Uterus (tissue), 3 donors: ENCODE measurements at regions not wholly inside any gene's neighbourhood (a gene's known extent, or its start where the extent isn't known, plus 50 kb on each side); places are given as distances from the start of the nearest gene placed in this dataset.
"Not testable (repeated sequence)": the region's sequence is repeated elsewhere in the genome, so short reads cannot be mapped to it uniquely, and the experiment has no call there.

Experiments used
- DNase-seq, 2 donors: peaks; one replicate each; pipeline ENCODE4 v3.0.0-alpha.2; 2019 to 2020
- H3K27ac ChIP-seq, 2 donors: fragments of 200-600 bp; sonication (generic); 1 replicate in 1 of 2; 2 replicates in 1 of 2; pipeline ENCODE4 v1.5.1; 2016 to 2018
- H3K27me3 ChIP-seq, 2 donors: fragments of 200-600 bp; sonication (generic); one replicate each; pipeline ENCODE4 v1.5.1; 2018 to 2019; ENCODE audit warnings: control low read depth in 1 of 2
- H3K36me3 ChIP-seq, 2 donors: fragments of 200-600 bp; sonication (generic); one replicate each; pipeline ENCODE4 v1.5.1; 2019; ENCODE audit warnings: control low read depth in 1 of 2
- H3K4me1 ChIP-seq, 2 donors: fragments of 200-600 bp; sonication (generic); one replicate each; pipeline ENCODE4 v1.5.1; 2018 to 2019; ENCODE audit warnings: control low read depth in 1 of 2
- H3K4me3 ChIP-seq, 2 donors: fragments of 200-600 bp; sonication (generic); 1 replicate in 1 of 2; 2 replicates in 1 of 2; pipeline ENCODE4 v1.5.1; 2018 to 2019; ENCODE audit warnings: mild to moderate bottlenecking in 1 of 2
- H3K9me3 ChIP-seq, 2 donors: fragments of 200-600 bp; sonication (generic); one replicate each; pipeline ENCODE4 v1.5.1; 2019; ENCODE audit warnings: control low read depth in 1 of 2
- intact Hi-C: fragments of 100-400 bp; cut with DNase I; formaldehyde crosslinking; loops from one replicate; pipeline ENCODE4 v1.15.1; 2023; ENCODE audit warnings: low total_unique reads
- donor health status: DM: yes; HTN: yes; CAD: no.

- H3K36me3 ChIP-seq, H3K27ac ChIP-seq, intact Hi-C loops, H3K4me1 ChIP-seq, H3K27me3 ChIP-seq, H3K9me3 ChIP-seq, DNase-seq: not testable (repeated sequence)
- peak overlapping the region in 1 of 2 donors; percentile 31 for H3K4me3 ChIP-seq
Observed at GRCh38 chr15:30195355-30196008, 60.6 kb downstream of the GOLGA8T start.

- H3K36me3 ChIP-seq, intact Hi-C loops, H3K27me3 ChIP-seq, H3K27ac ChIP-seq, H3K9me3 ChIP-seq, H3K4me1 ChIP-seq: not testable (repeated sequence)
- peak in 1 of 2 donors; percentile 14 for DNase-seq
- H3K4me3 ChIP-seq = peak overlapping the region in 1 of 2 donors; percentile 31
Observed at GRCh38 chr15:30196009-30196375, 61.1 kb downstream of the GOLGA8T start.

GRCh38 chr15:30196769-30197168, 61.9 kb downstream of the GOLGA8T start:
- intact Hi-C loops, H3K4me3 ChIP-seq, H3K36me3 ChIP-seq, H3K27me3 ChIP-seq, H3K9me3 ChIP-seq, H3K27ac ChIP-seq, H3K4me1 ChIP-seq, DNase-seq: not testable (repeated sequence)

- intact Hi-C loops, H3K27ac ChIP-seq, H3K4me3 ChIP-seq, H3K9me3 ChIP-seq, DNase-seq, H3K36me3 ChIP-seq, H3K27me3 ChIP-seq, H3K4me1 ChIP-seq: not testable (repeated sequence)
Observed at GRCh38 chr15:30201517-30201916, 66.7 kb downstream of the GOLGA8T start.

GRCh38 chr15:30213733-30214132, 78.9 kb downstream of the GOLGA8T start:
- H3K4me3 ChIP-seq, H3K27me3 ChIP-seq, H3K4me1 ChIP-seq, H3K36me3 ChIP-seq, H3K9me3 ChIP-seq, DNase-seq, intact Hi-C loops, H3K27ac ChIP-seq: not testable (repeated sequence)

GRCh38 chr15:30221803-30222202, 87.0 kb downstream of the GOLGA8T start:
- H3K9me3 ChIP-seq, H3K27ac ChIP-seq, H3K36me3 ChIP-seq, H3K4me1 ChIP-seq, H3K4me3 ChIP-seq, intact Hi-C loops, DNase-seq, H3K27me3 ChIP-seq: not testable (repeated sequence)

GRCh38 chr15:30222798-30223591, 88.1 kb downstream of the GOLGA8T start:
- DNase-seq, H3K27me3 ChIP-seq, intact Hi-C loops, H3K9me3 ChIP-seq, H3K27ac ChIP-seq, H3K36me3 ChIP-seq, H3K4me3 ChIP-seq, H3K4me1 ChIP-seq: not testable (repeated sequence)

- H3K27ac ChIP-seq, H3K27me3 ChIP-seq, intact Hi-C loops, H3K4me1 ChIP-seq, DNase-seq, H3K36me3 ChIP-seq, H3K9me3 ChIP-seq, H3K4me3 ChIP-seq: not testable (repeated sequence)
Observed at GRCh38 chr15:30225233-30225891, 90.5 kb downstream of the GOLGA8T start.

GRCh38 chr15:30261432-30262141, 126.7 kb downstream of the GOLGA8T start:
- intact Hi-C loops, H3K36me3 ChIP-seq, DNase-seq, H3K27ac ChIP-seq, H3K4me1 ChIP-seq, H3K9me3 ChIP-seq, H3K4me3 ChIP-seq, H3K27me3 ChIP-seq: not testable (repeated sequence)

GRCh38 chr15:30262142-30262460, 127.2 kb downstream of the GOLGA8T start:
- H3K4me3 ChIP-seq, DNase-seq, intact Hi-C loops, H3K27me3 ChIP-seq, H3K4me1 ChIP-seq, H3K27ac ChIP-seq, H3K9me3 ChIP-seq, H3K36me3 ChIP-seq: not testable (repeated sequence)

GRCh38 chr15:30264000-30264399, 129.1 kb downstream of the GOLGA8T start:
- H3K27me3 ChIP-seq, DNase-seq, H3K36me3 ChIP-seq, H3K4me1 ChIP-seq, intact Hi-C loops, H3K4me3 ChIP-seq, H3K27ac ChIP-seq, H3K9me3 ChIP-seq: not testable (repeated sequence)

- intact Hi-C loops, H3K27ac ChIP-seq, H3K27me3 ChIP-seq, DNase-seq, H3K36me3 ChIP-seq, H3K4me3 ChIP-seq, H3K9me3 ChIP-seq, H3K4me1 ChIP-seq: not testable (repeated sequence)
Observed at GRCh38 chr15:30295150-30295844, 98.0 kb downstream of the CHRFAM7A start.
